ENCODE measurements at regions not wholly inside any gene's neighbourhood (a gene's known extent, or its start where the extent isn't known, plus 50 kb on each side); places are given as distances from the start of the nearest gene placed in this dataset.

- H3K4ac ChIP-seq (ENCODE audit: low read length), result no peak overlapping the region
- H3K27ac ChIP-seq (replicated peaks; ENCODE audit: low read length), result no peak overlapping the region
- no peaks in the 10 kb centered on the region for H3K36me3 ChIP-seq (replicated peaks in 1 of 2; ENCODE audit: control insufficient read depth in 2 of 2, insufficient read depth in 2 of 2, low read length in 2 of 2)
- H3K18ac ChIP-seq (ENCODE audit: low read length), result no peak overlapping the region
- no peaks in the 10 kb centered on the region for H3K9me3 ChIP-seq (replicated peaks in 1 of 2; ENCODE audit: control insufficient read depth in 2 of 2, insufficient read depth in 1 of 2, low read depth in 1 of 2, low read length in 2 of 2)
- H2BK5ac ChIP-seq (ENCODE audit: low read length), result no peak overlapping the region
- no peak overlapping the region for H3K23ac ChIP-seq (ENCODE audit: low read depth, low read length, poor library complexity)
- no peak overlapping the region for H3K9ac ChIP-seq (ENCODE audit: low read depth, low read length, poor library complexity)
- H2AFZ ChIP-seq (ENCODE audit: low read length), result no peak overlapping the region
- H2BK15ac ChIP-seq (ENCODE audit: low read length), result no peak overlapping the region
- no peak for DNase-seq (ENCODE audit: low spot score)
- no peak overlapping the region for H2BK120ac ChIP-seq (ENCODE audit: low read depth, low read length)
- H2BK12ac ChIP-seq (ENCODE audit: low read length), result no peak overlapping the region
- H3K4me2 ChIP-seq (ENCODE audit: insufficient read depth, low read length, poor library complexity, severe bottlenecking), result no peak overlapping the region
- no CpG with 5 or more reads among the region's 1 CpG for WGBS, 2 donors (ENCODE audit: extremely low coverage in 2 of 2, insufficient read length in 2 of 2, insufficient replicate concordance in 1 of 2)
- no peak overlapping the region for H4K8ac ChIP-seq (ENCODE audit: low read depth, low read length)
- no peaks in the 10 kb centered on the region for H3K27me3 ChIP-seq (ENCODE audit: control insufficient read depth in 3 of 3, insufficient read depth in 3 of 3, low read depth in 1 of 3, low read length in 3 of 3)
- no peak overlapping the region for H3K14ac ChIP-seq (ENCODE audit: low read length)
- no peak overlapping the region for H3K4me3 ChIP-seq (ENCODE audit: low read length in 2 of 2)
- H2AK5ac ChIP-seq (ENCODE audit: low read depth, low read length), result no peak overlapping the region
- H3K4me1 ChIP-seq (ENCODE audit: control insufficient read depth in 2 of 2, insufficient read depth in 1 of 2, low read depth in 1 of 2, low read length in 2 of 2), result no peaks in the 10 kb centered on the region
- H3K79me1 ChIP-seq (ENCODE audit: low read depth, low read length), result no peaks in the 10 kb centered on the region
- no peak overlapping the region for H4K91ac ChIP-seq (ENCODE audit: low read depth, low read length, poor library complexity)
Observed at GRCh38 chr5:130488252-130488651, 584.0 kb downstream of the CHSY3 start.

- no peak overlapping the region for H2BK120ac ChIP-seq (ENCODE audit: low read depth, low read length)
- H3K4me1 ChIP-seq (ENCODE audit: control insufficient read depth in 2 of 2, insufficient read depth in 1 of 2, low read depth in 1 of 2, low read length in 2 of 2), result no peaks in the 10 kb centered on the region
- no peaks in the 10 kb centered on the region for H3K27me3 ChIP-seq (ENCODE audit: control insufficient read depth in 3 of 3, insufficient read depth in 3 of 3, low read depth in 1 of 3, low read length in 3 of 3)
- no peaks in the 10 kb centered on the region for H3K79me1 ChIP-seq (ENCODE audit: low read depth, low read length)
- H4K8ac ChIP-seq (ENCODE audit: low read depth, low read length), result no peak overlapping the region
- H3K18ac ChIP-seq (ENCODE audit: low read length), result no peak overlapping the region
- no CpG with 5 or more reads among the region's 9 CpGs for WGBS, 2 donors (ENCODE audit: extremely low coverage in 2 of 2, insufficient read length in 2 of 2, insufficient replicate concordance in 1 of 2)
- no peak overlapping the region for H3K4me2 ChIP-seq (ENCODE audit: insufficient read depth, low read length, poor library complexity, severe bottlenecking)
- H3K4ac ChIP-seq (ENCODE audit: low read length), result no peak overlapping the region
- no peak overlapping the region for H3K9ac ChIP-seq (ENCODE audit: low read depth, low read length, poor library complexity)
- DNase-seq (ENCODE audit: low spot score), result no peak
- H3K23ac ChIP-seq (ENCODE audit: low read depth, low read length, poor library complexity), result no peak overlapping the region
- no peak overlapping the region for H3K4me3 ChIP-seq (ENCODE audit: low read length in 2 of 2)
- H2BK5ac ChIP-seq (ENCODE audit: low read length), result no peak overlapping the region
- H2BK15ac ChIP-seq (ENCODE audit: low read length), result no peak overlapping the region
- H3K9me3 ChIP-seq (replicated peaks in 1 of 2; ENCODE audit: control insufficient read depth in 2 of 2, insufficient read depth in 1 of 2, low read depth in 1 of 2, low read length in 2 of 2), result peaks cover 0 to 2% of the 10 kb centered on the region in 2 donors
- H2AK5ac ChIP-seq (ENCODE audit: low read depth, low read length), result no peak overlapping the region
- no peak overlapping the region for H2AFZ ChIP-seq (ENCODE audit: low read length)
- no peak overlapping the region for H4K91ac ChIP-seq (ENCODE audit: low read depth, low read length, poor library complexity)
- H3K27ac ChIP-seq (replicated peaks; ENCODE audit: low read length), result no peak overlapping the region
- no peak overlapping the region for H2BK12ac ChIP-seq (ENCODE audit: low read length)
- H3K14ac ChIP-seq (ENCODE audit: low read length), result no peak overlapping the region
- no peaks in the 10 kb centered on the region for H3K36me3 ChIP-seq (replicated peaks in 1 of 2; ENCODE audit: control insufficient read depth in 2 of 2, insufficient read depth in 2 of 2, low read length in 2 of 2)
Observed at GRCh38 chr5:130479045-130479804, 575.0 kb downstream of the CHSY3 start.

GRCh38 chr5:130476325-130476724, 572.1 kb downstream of the CHSY3 start:
- H2BK120ac ChIP-seq (ENCODE audit: low read depth, low read length), result no peak overlapping the region
- DNase-seq (ENCODE audit: low spot score), result no peak

GRCh38 chr5:130462516-130462915, 558.3 kb downstream of the CHSY3 start:
- Histone ChIP-seq H3K27me3 (ENCODE audit: control insufficient read depth in 3 of 3, insufficient read depth in 3 of 3, low read depth in 1 of 3, low read length in 3 of 3) (no peaks in the 10 kb centered on the region), H2BK15ac (ENCODE audit: low read length) (no peak overlapping the region), H4K91ac (ENCODE audit: low read depth, low read length, poor library complexity) (no peak overlapping the region), H3K14ac (ENCODE audit: low read length) (no peak overlapping the region), H2BK120ac (ENCODE audit: low read depth, low read length) (no peak overlapping the region), H3K23ac (ENCODE audit: low read depth, low read length, poor library complexity) (no peak overlapping the region), H2AK5ac (ENCODE audit: low read depth, low read length) (no peak overlapping the region), H3K36me3 (replicated peaks in 1 of 2; ENCODE audit: control insufficient read depth in 2 of 2, insufficient read depth in 2 of 2, low read length in 2 of 2) (no peaks in the 10 kb centered on the region), H3K18ac (ENCODE audit: low read length) (no peak overlapping the region), H3K4ac (ENCODE audit: low read length) (no peak overlapping the region), H2BK5ac (ENCODE audit: low read length) (no peak overlapping the region), H3K27ac (replicated peaks; ENCODE audit: low read length) (no peak overlapping the region), H3K4me2 (ENCODE audit: insufficient read depth, low read length, poor library complexity, severe bottlenecking) (no peak overlapping the region), H3K79me1 (ENCODE audit: low read depth, low read length) (no peaks in the 10 kb centered on the region), H3K4me1 (ENCODE audit: control insufficient read depth in 2 of 2, insufficient read depth in 1 of 2, low read depth in 1 of 2, low read length in 2 of 2) (no peaks in the 10 kb centered on the region), H3K9me3 (replicated peaks in 1 of 2; ENCODE audit: control insufficient read depth in 2 of 2, insufficient read depth in 1 of 2, low read depth in 1 of 2, low read length in 2 of 2) (no peaks in the 10 kb centered on the region), H3K9ac (ENCODE audit: low read depth, low read length, poor library complexity) (no peak overlapping the region), H2AFZ (ENCODE audit: low read length) (no peak overlapping the region), H2BK12ac (ENCODE audit: low read length) (no peak overlapping the region), H4K8ac (ENCODE audit: low read depth, low read length) (no peak overlapping the region), H3K4me3 (ENCODE audit: low read length in 2 of 2) (no peak overlapping the region)
- no CpG with 5 or more reads among the region's 1 CpG for WGBS, 2 donors (ENCODE audit: extremely low coverage in 2 of 2, insufficient read length in 2 of 2, insufficient replicate concordance in 1 of 2)
- DNase-seq (ENCODE audit: low spot score), result no peak

More at GRCh38 chr5:130476325-130476724, 572.1 kb downstream of the CHSY3 start:
- H3K79me1 ChIP-seq (ENCODE audit: low read depth, low read length), result no peaks in the 10 kb centered on the region
- H4K8ac ChIP-seq (ENCODE audit: low read depth, low read length), result no peak overlapping the region
- H3K36me3 ChIP-seq (replicated peaks in 1 of 2; ENCODE audit: control insufficient read depth in 2 of 2, insufficient read depth in 2 of 2, low read length in 2 of 2), result no peaks in the 10 kb centered on the region
- no peak overlapping the region for H3K14ac ChIP-seq (ENCODE audit: low read length)
- no peak overlapping the region for H2BK12ac ChIP-seq (ENCODE audit: low read length)
- H4K91ac ChIP-seq (ENCODE audit: low read depth, low read length, poor library complexity), result no peak overlapping the region
- H3K4me2 ChIP-seq (ENCODE audit: insufficient read depth, low read length, poor library complexity, severe bottlenecking), result no peak overlapping the region
- no peak overlapping the region for H2BK5ac ChIP-seq (ENCODE audit: low read length)
- H3K4me3 ChIP-seq (ENCODE audit: low read length in 2 of 2), result no peak overlapping the region
- no peak overlapping the region for H3K4ac ChIP-seq (ENCODE audit: low read length)
- no peak overlapping the region for H3K23ac ChIP-seq (ENCODE audit: low read depth, low read length, poor library complexity)
- no peak overlapping the region for H3K18ac ChIP-seq (ENCODE audit: low read length)
- no peak overlapping the region for H2AK5ac ChIP-seq (ENCODE audit: low read depth, low read length)
- peaks cover 0 to 2% of the 10 kb centered on the region in 2 donors for H3K9me3 ChIP-seq (replicated peaks in 1 of 2; ENCODE audit: control insufficient read depth in 2 of 2, insufficient read depth in 1 of 2, low read depth in 1 of 2, low read length in 2 of 2)
- H3K27ac ChIP-seq (replicated peaks; ENCODE audit: low read length), result no peak overlapping the region
- H3K4me1 ChIP-seq (ENCODE audit: control insufficient read depth in 2 of 2, insufficient read depth in 1 of 2, low read depth in 1 of 2, low read length in 2 of 2), result no peaks in the 10 kb centered on the region
- H2BK15ac ChIP-seq (ENCODE audit: low read length), result no peak overlapping the region
- no peaks in the 10 kb centered on the region for H3K27me3 ChIP-seq (ENCODE audit: control insufficient read depth in 3 of 3, insufficient read depth in 3 of 3, low read depth in 1 of 3, low read length in 3 of 3)
- H2AFZ ChIP-seq (ENCODE audit: low read length), result no peak overlapping the region
- no CpG with 5 or more reads among the region's 6 CpGs for WGBS, 2 donors (ENCODE audit: extremely low coverage in 2 of 2, insufficient read length in 2 of 2, insufficient replicate concordance in 1 of 2)
- H3K9ac ChIP-seq (ENCODE audit: low read depth, low read length, poor library complexity), result no peak overlapping the region

All from neuronal stem cell (in vitro differentiated cells).